HepG2 (cell line): ENCODE measurements at regions not wholly inside any gene's neighbourhood (a gene's known extent, or its start where the extent isn't known, plus 50 kb on each side); places are given as distances from the start of the nearest gene placed in this dataset.

Experiments used
- ATAC-seq: fragments of 200-7000 bp; cut with Tn5 transposase; 3 replicates; pipeline ENCODE4 v1.9.1; 2020; ENCODE audit warnings: mild to moderate bottlenecking, moderate library complexity
- BruUV-seq: library from RNA; stranded (reverse); fragments of 400-500 nt; replicated peaks from 2 replicates; lab custom pipeline; 2021; lab: Mats Ljungman, UMichigan
- CTCF ChIA-PET: fragments of 300-600 bp; formaldehyde crosslinking; extraction: SDS; loops from one replicate; lab custom pipeline; 2021; ENCODE audit warnings: low total read pairs, inconsistent platforms, low intra/inter-chr PET ratio; lab: Yijun Ruan, JAX
- POLR2A ChIA-PET: fragments of 350-600 bp; sonication (Branson Sonifier 250); formaldehyde crosslinking; loops from one replicate; lab custom pipeline; 2020; ENCODE audit warnings: antibody characterized with exemption, inconsistent platforms; lab: Yijun Ruan, JAX
- DNase-seq: peaks from one replicate; pipeline ENCODE4 v3.0.0-alpha.2; 2015; ENCODE audit warnings: low spot score
- FAIRE-seq: peaks from 3 replicates; lab custom pipeline; 2011; peaks lifted over from hg19 to GRCh38; lab: Jason Lieb, UNC
- H2AFZ ChIP-seq: one replicate; pipeline ENCODE4 v1.6.1; 2011; ENCODE audit warnings: low read length, inconsistent platforms
- H3K27ac ChIP-seq: fragments of 300-600 bp; 3 replicates; pipeline ENCODE4 v1.8.0; 2011; ENCODE audit warnings: mixed run types, mild to moderate bottlenecking, mixed read lengths, low read length, inconsistent platforms; ENCODE audit not compliant: insufficient read depth; ENCODE audit errors: extremely low read length
- H3K27me3 ChIP-seq, 2 experiments: fragments of 200-600 bp in 1 of 2; 2 replicates in 1 of 2; 3 replicates in 1 of 2; pipeline versions ENCODE4 v1.6.0 to v1.8.0; 2011; ENCODE audit warnings: low read length in 2 of 2, mild to moderate bottlenecking in 2 of 2, moderate library complexity in 2 of 2, inconsistent platforms in 1 of 2; ENCODE audit not compliant: insufficient read depth in 2 of 2, control insufficient read depth in 1 of 2
- H3K36me3 ChIP-seq, 2 experiments: fragments of 200-600 bp in 1 of 2; replicated peaks in 1 of 2; 2 replicates in 1 of 2; 3 replicates in 1 of 2; pipeline versions ENCODE4 v1.5.1 to v1.8.0; 2011; ENCODE audit warnings: low read length in 2 of 2, inconsistent platforms in 1 of 2; ENCODE audit not compliant: insufficient read depth in 2 of 2, control insufficient read depth in 1 of 2
- H3K4me1 ChIP-seq: 2 replicates; pipeline ENCODE4 v1.5.1; 2012; ENCODE audit warnings: low read length, inconsistent platforms; ENCODE audit not compliant: insufficient read depth
- H3K4me2 ChIP-seq: 2 replicates; pipeline ENCODE4 v1.6.0; 2011; ENCODE audit warnings: low read depth, low read length, inconsistent platforms
- H3K4me3 ChIP-seq, 3 experiments: fragments of 200-600 bp in 1 of 3; sonication (generic), shearing (Covaris generic) in 1 of 3; replicated peaks in 1 of 3; 2 replicates each; pipeline ENCODE4 v1.5.1; 2011 to 2016; ENCODE audit warnings: low read length in 3 of 3, inconsistent platforms in 2 of 3, low read depth in 2 of 3, mild to moderate bottlenecking in 2 of 3, control low read depth in 1 of 3, mixed read lengths in 1 of 3; ENCODE audit not compliant: insufficient read depth in 1 of 3
- H3K79me2 ChIP-seq: one replicate; pipeline ENCODE4 v1.6.1; 2011; ENCODE audit warnings: low read length, inconsistent platforms; ENCODE audit not compliant: insufficient read depth
- H3K9ac ChIP-seq: 2 replicates; pipeline ENCODE4 v1.6.0; 2011; ENCODE audit warnings: mild to moderate bottlenecking, low read depth, low read length, inconsistent platforms; ENCODE audit not compliant: insufficient read depth
- H3K9me3 ChIP-seq: 2 replicates; pipeline ENCODE4 v1.5.1; 2012; ENCODE audit warnings: mild to moderate bottlenecking, low read length
- H4K20me1 ChIP-seq: 2 replicates; pipeline ENCODE4 v1.6.0; 2011; ENCODE audit warnings: inconsistent platforms, mild to moderate bottlenecking, low read length, moderate library complexity; ENCODE audit not compliant: insufficient read depth
- ADNP ChIP-seq: sonication (generic); formaldehyde crosslinking; IDR thresholded peaks from 2 replicates; pipeline ENCODE4 v1.4.0; 2020; ENCODE audit warnings: missing genetic modification reagents
- GATAD2A ChIP-seq: IDR thresholded peaks from 2 replicates; pipeline ENCODE4 v1.6.1; 2016
- HNRNPH1 ChIP-seq: fragments of 200-400 bp; formaldehyde crosslinking; optimal IDR thresholded peaks from 2 replicates; pipeline ENCODE3; 2017; ENCODE audit warnings: mild to moderate bottlenecking, low read depth, low read length
- MIER3 ChIP-seq: IDR thresholded peaks from 2 replicates; pipeline ENCODE4 v1.6.1; 2016; ENCODE audit warnings: missing compliant biosample characterization, borderline replicate concordance
- NCOA1 ChIP-seq: sonication (generic); formaldehyde crosslinking; IDR thresholded peaks from 2 replicates; pipeline ENCODE4 v1.9.0; 2021; ENCODE audit warnings: missing genetic modification reagents
- PHF5A ChIP-seq: IDR thresholded peaks from one replicate; pipeline ENCODE4 v1.6.1; 2018; ENCODE audit warnings: low read depth, missing genetic modification reagents; ENCODE audit not compliant: unreplicated experiment
- SNAPC4 ChIP-seq: sonication (generic); formaldehyde crosslinking; IDR thresholded peaks from 2 replicates; pipeline ENCODE4 v1.4.0; 2020; ENCODE audit warnings: mild to moderate bottlenecking, missing genetic modification reagents
- ZNF337 ChIP-seq: sonication (generic); formaldehyde crosslinking; IDR thresholded peaks from 2 replicates; pipeline ENCODE4 v1.5.1; 2020; ENCODE audit warnings: missing genetic modification reagents, low read depth, mild to moderate bottlenecking, borderline replicate concordance
- WGBS: methylation state at CpG from one replicate; pipeline ENCODE4 v1.1.6; 2017; ENCODE audit warnings: low lambda C conversion rate; 5-methylcytosine and 5-hydroxymethylcytosine counted together
- in situ Hi-C: cut with HindIII; loops from 2 replicates; pipeline ENCODE4 v1.10.0; 2017; ENCODE audit warnings: low pct_unique_long_range_greater_than_20kb; ENCODE audit not compliant: extremely low pct_ligation_motif_present
- intact Hi-C: fragments of 100-400 bp; cut with micrococcal nuclease; formaldehyde crosslinking; loops from one replicate; pipeline ENCODE4 v1.10.0; 2022; ENCODE audit not compliant: unreplicated experiment
- TF ChIP-seq, protein P1 (sequence below): sonication (generic); formaldehyde crosslinking; IDR thresholded peaks from 2 replicates; pipeline ENCODE4 v1.5.0; 2020; ENCODE audit warnings: mild to moderate bottlenecking, missing genetic modification reagents, borderline replicate concordance
- TF ChIP-seq, protein P2 (sequence below): sonication (generic); formaldehyde crosslinking; IDR thresholded peaks from 2 replicates; pipeline ENCODE4 v1.4.0; 2020; ENCODE audit warnings: missing genetic modification reagents

DNA sequence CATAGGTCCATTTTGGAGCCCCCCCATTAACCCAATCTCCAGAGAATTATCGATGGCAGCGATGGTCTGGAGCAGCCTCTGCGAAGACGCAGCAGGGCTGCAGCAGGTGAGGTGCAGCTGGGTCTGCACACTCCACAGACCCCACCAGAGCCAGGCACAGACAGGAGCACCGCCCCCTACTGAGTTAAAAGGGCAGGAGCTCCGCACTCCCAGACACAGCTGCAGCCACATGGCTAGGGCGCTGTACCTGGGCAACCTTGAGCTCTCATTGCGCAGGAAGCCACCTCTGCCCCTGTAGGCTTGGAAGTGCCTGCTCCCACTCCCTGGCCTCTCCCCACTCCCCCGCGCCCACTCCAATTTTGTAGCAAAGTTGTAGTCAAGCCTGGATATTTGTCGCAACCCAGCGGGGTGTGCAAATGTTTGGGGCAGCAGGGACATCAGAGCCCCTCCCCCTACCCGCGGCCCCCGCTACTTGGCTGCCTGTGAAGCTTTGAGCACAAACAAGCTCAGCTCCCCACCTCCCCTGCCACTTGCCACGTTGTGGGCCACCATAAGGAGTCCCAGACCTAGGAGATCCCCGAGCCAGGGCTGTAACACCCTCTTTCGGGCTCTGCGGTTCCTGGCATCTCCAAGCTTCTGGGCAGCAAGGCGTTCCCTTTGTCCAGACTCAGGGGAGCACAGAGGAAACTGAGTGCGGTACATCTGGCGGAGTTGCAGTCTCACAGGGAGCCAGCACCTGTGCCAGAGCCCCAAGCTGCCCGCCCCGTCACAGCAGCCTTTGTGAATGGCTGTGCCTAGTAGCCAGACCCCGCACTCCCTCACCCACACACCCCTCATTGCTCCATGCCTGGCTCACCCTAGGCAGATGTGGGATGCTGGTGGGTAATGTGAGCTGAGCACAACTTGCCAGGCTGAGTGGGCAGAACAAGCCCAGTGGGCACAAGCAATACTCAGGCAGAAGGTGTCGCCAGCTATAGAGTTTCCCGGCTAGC, 949.7 kb upstream of the SLITRK1 start:
- ATAC-seq (peak; percentile 52; the same call in 2 of the 3 replicates), FAIRE-seq (no peak), DNase-seq (no peak)
- H3K4me2 ChIP-seq = no peak overlapping the region
- H3K27me3 ChIP-seq = no peaks in the 10 kb centered on the region; a peak in 1 of 5 replicates
- no peaks in the 10 kb centered on the region for H4K20me1 ChIP-seq
- intact Hi-C loops (no loop called here), in situ Hi-C loops (no loop called here)
- no peaks in the 10 kb centered on the region for H3K4me1 ChIP-seq
- no peak overlapping the region for H3K4me3 ChIP-seq
- H3K9ac ChIP-seq = no peak overlapping the region
- POLR2A ChIA-PET = no interaction called here
- CTCF ChIA-PET = no interaction called here
- H2AFZ ChIP-seq = no peak overlapping the region
- H3K27ac ChIP-seq = no peak overlapping the region
- no peaks in the 10 kb centered on the region for H3K9me3 ChIP-seq
- H3K36me3 ChIP-seq = no peaks in the 10 kb centered on the region
- 53% methylated on average over 18 of the region's 27 CpGs for WGBS
- H3K79me2 ChIP-seq = no peaks in the 10 kb centered on the region
- no TSS peak for BruUV-seq
- TF ChIP-seq SNAPC4 (CRISPR knock-in tag) = no peak
- TF ChIP-seq, protein P1, sequence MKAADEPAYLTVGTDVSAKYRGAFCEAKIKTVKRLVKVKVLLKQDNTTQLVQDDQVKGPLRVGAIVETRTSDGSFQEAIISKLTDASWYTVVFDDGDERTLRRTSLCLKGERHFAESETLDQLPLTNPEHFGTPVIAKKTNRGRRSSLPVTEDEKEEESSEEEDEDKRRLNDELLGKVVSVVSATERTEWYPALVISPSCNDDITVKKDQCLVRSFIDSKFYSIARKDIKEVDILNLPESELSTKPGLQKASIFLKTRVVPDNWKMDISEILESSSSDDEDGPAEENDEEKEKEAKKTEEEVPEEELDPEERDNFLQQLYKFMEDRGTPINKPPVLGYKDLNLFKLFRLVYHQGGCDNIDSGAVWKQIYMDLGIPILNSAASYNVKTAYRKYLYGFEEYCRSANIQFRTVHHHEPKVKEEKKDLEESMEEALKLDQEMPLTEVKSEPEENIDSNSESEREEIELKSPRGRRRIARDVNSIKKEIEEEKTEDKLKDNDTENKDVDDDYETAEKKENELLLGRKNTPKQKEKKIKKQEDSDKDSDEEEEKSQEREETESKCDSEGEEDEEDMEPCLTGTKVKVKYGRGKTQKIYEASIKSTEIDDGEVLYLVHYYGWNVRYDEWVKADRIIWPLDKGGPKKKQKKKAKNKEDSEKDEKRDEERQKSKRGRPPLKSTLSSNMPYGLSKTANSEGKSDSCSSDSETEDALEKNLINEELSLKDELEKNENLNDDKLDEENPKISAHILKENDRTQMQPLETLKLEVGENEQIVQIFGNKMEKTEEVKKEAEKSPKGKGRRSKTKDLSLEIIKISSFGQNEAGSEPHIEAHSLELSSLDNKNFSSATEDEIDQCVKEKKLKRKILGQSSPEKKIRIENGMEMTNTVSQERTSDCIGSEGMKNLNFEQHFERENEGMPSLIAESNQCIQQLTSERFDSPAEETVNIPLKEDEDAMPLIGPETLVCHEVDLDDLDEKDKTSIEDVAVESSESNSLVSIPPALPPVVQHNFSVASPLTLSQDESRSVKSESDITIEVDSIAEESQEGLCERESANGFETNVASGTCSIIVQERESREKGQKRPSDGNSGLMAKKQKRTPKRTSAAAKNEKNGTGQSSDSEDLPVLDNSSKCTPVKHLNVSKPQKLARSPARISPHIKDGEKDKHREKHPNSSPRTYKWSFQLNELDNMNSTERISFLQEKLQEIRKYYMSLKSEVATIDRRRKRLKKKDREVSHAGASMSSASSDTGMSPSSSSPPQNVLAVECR = no peak
- no peak for TF ChIP-seq PHF5A
- TF ChIP-seq, protein P2, sequence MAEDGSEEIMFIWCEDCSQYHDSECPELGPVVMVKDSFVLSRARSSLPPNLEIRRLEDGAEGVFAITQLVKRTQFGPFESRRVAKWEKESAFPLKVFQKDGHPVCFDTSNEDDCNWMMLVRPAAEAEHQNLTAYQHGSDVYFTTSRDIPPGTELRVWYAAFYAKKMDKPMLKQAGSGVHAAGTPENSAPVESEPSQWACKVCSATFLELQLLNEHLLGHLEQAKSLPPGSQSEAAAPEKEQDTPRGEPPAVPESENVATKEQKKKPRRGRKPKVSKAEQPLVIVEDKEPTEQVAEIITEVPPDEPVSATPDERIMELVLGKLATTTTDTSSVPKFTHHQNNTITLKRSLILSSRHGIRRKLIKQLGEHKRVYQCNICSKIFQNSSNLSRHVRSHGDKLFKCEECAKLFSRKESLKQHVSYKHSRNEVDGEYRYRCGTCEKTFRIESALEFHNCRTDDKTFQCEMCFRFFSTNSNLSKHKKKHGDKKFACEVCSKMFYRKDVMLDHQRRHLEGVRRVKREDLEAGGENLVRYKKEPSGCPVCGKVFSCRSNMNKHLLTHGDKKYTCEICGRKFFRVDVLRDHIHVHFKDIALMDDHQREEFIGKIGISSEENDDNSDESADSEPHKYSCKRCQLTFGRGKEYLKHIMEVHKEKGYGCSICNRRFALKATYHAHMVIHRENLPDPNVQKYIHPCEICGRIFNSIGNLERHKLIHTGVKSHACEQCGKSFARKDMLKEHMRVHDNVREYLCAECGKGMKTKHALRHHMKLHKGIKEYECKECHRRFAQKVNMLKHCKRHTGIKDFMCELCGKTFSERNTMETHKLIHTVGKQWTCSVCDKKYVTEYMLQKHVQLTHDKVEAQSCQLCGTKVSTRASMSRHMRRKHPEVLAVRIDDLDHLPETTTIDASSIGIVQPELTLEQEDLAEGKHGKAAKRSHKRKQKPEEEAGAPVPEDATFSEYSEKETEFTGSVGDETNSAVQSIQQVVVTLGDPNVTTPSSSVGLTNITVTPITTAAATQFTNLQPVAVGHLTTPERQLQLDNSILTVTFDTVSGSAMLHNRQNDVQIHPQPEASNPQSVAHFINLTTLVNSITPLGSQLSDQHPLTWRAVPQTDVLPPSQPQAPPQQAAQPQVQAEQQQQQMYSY (CRISPR knock-in tag) = no peak
- TF ChIP-seq GATAD2A (CRISPR knock-in tag) = no peak
- TF ChIP-seq HNRNPH1 = no peak
- no peak for TF ChIP-seq NCOA1 (CRISPR knock-in tag)
- no peak for TF ChIP-seq ADNP (CRISPR knock-in tag)
- no peak for TF ChIP-seq ZNF337
- TF ChIP-seq MIER3 (CRISPR knock-in tag) = no peak
